ENCODE measurements at regions not wholly inside any gene's neighbourhood (a gene's known extent, or its start where the extent isn't known, plus 50 kb on each side); places are given as distances from the start of the nearest gene placed in this dataset.

DNA sequence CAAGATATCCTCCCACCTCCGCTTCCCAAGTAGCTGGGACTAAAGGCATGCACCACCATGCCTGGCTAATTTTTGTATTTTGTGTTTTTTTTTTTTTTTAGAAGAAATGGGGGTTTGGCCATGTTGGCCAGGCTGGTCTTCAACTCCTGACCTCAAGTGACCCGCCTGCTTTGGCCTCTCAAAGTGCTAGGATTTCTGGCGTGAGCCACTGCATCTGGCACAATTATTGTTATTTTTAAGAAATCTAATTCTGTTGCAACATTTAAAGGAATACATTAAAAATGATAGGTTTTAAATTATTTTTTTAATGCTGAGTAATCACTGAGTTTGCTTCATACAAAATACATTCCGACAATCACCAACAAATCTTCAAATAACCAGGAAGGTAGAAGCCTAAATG is 178.1 kb upstream of the SEMA3E start:
- WGBS (ENCODE audit: low lambda C conversion rate): 2% methylated on average over 4 of the region's 4 CpGs
- FAIRE-seq (no peak), ATAC-seq (no peak), DNase-seq (ENCODE audit: low spot score) (no peak)
- Histone ChIP-seq H3K9ac (ENCODE audit: insufficient read depth, low read depth, low read length) (no peak overlapping the region), H3K36me3 (replicated peaks in 1 of 2; ENCODE audit: control insufficient read depth in 1 of 2, insufficient read depth in 2 of 2, low read length in 2 of 2) (no peaks in the 10 kb centered on the region), H3K4me3 (replicated peaks in 1 of 3; ENCODE audit: insufficient read depth in 1 of 3, low read depth in 2 of 3, low read length in 3 of 3) (no peak overlapping the region), H3K79me2 (ENCODE audit: insufficient read depth, low read length) (no peaks in the 10 kb centered on the region), H4K20me1 (ENCODE audit: insufficient read depth, low read length) (no peaks in the 10 kb centered on the region), H3K27ac (ENCODE audit: extremely low read length, insufficient read depth, low read length) (no peak overlapping the region), H3K4me2 (ENCODE audit: low read depth, low read length) (no peak overlapping the region), H3K27me3 (ENCODE audit: control insufficient read depth in 1 of 2, insufficient read depth in 2 of 2, low read length in 2 of 2) (no peaks in the 10 kb centered on the region), H3K9me3 (ENCODE audit: low read length) (no peaks in the 10 kb centered on the region), H2AFZ (ENCODE audit: low read length) (no peak overlapping the region), H3K4me1 (ENCODE audit: insufficient read depth, low read length) (no peaks in the 10 kb centered on the region)
- TF ChIP-seq MAFK (conservative IDR thresholded peaks at IDR 0.05 in 1 of 2, IDR thresholded peaks at IDR 0.05 in 1 of 2; ENCODE audit: low read length in 2 of 2) (peak in 1 of 2 experiments; percentile 20; a peak in 1 of 4 replicates), GABPA (IDR thresholded peaks at IDR 0.05; ENCODE audit: low read depth, low read length) (no peak), GABPA (CRISPR knock-in tag; IDR thresholded peaks at IDR 0.05; ENCODE audit: low read depth) (no peak)
- intact Hi-C loops (cut with micrococcal nuclease; ENCODE audit: unreplicated experiment): no loop called here
- ChIA-PET CTCF (ENCODE audit: low intra/inter-chr PET ratio, low total read pairs) (no interaction called here), POLR2A (no interaction called here)
- in situ Hi-C loops (cut with HindIII; ENCODE audit: extremely low pct_ligation_motif_present, low pct_unique_long_range_greater_than_20kb): no loop called here
- no TSS peak for BruUV-seq (replicated peaks)

DNA sequence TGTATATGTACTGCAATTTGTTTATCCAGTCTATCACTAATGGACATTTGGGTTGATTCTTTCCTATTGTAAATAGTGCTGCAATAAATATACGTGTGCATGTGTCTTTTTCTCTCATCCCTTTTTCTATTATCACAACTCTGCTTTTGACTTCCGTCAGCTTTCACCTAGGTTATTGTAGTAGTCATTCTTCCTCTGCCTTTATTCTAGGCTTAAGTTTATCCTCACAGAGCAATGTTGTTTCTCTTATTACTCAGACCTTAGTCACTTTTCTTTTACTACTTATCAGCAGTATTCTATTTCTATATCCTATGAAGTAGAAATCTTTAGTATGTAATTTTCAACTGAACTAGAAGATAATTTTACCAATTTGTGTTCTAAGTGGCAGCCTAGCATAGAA is 175.3 kb upstream of the SEMA3E start:
- Histone ChIP-seq H3K36me3 (replicated peaks in 1 of 2; ENCODE audit: control insufficient read depth in 1 of 2, insufficient read depth in 2 of 2, low read length in 2 of 2) (no peaks in the 10 kb centered on the region), H3K27ac (ENCODE audit: extremely low read length, insufficient read depth, low read length) (no peak overlapping the region), H3K79me2 (ENCODE audit: insufficient read depth, low read length) (no peaks in the 10 kb centered on the region), H4K20me1 (ENCODE audit: insufficient read depth, low read length) (no peaks in the 10 kb centered on the region), H3K4me3 (replicated peaks in 1 of 3; ENCODE audit: insufficient read depth in 1 of 3, low read depth in 2 of 3, low read length in 3 of 3) (no peak overlapping the region), H2AFZ (ENCODE audit: low read length) (no peak overlapping the region), H3K9ac (ENCODE audit: insufficient read depth, low read depth, low read length) (no peak overlapping the region), H3K9me3 (ENCODE audit: low read length) (no peaks in the 10 kb centered on the region), H3K27me3 (ENCODE audit: control insufficient read depth in 1 of 2, insufficient read depth in 2 of 2, low read length in 2 of 2) (no peaks in the 10 kb centered on the region), H3K4me2 (ENCODE audit: low read depth, low read length) (no peak overlapping the region), H3K4me1 (ENCODE audit: insufficient read depth, low read length) (no peaks in the 10 kb centered on the region)
- ChIA-PET CTCF (ENCODE audit: low intra/inter-chr PET ratio, low total read pairs) (no interaction called here), POLR2A (no interaction called here)
- no peak for DNase-seq (ENCODE audit: low spot score)
- no peak for FAIRE-seq
- ATAC-seq: no peak
- in situ Hi-C loops (cut with HindIII; ENCODE audit: extremely low pct_ligation_motif_present, low pct_unique_long_range_greater_than_20kb): no loop called here
- intact Hi-C loops (cut with micrococcal nuclease; ENCODE audit: unreplicated experiment): no loop called here
- 6% methylated on average over 2 of the region's 2 CpGs for WGBS (ENCODE audit: low lambda C conversion rate)
- BruUV-seq (replicated peaks): no TSS peak
- TF ChIP-seq ZNF263 (CRISPR knock-in tag; IDR thresholded peaks at IDR 0.05) (no peak), FOSL2 (CRISPR knock-in tag; IDR thresholded peaks at IDR 0.05) (no peak)

Measured in HepG2 (cell line).